ENCODE measurements at regions not wholly inside any gene's neighbourhood (a gene's known extent, or its start where the extent isn't known, plus 50 kb on each side); places are given as distances from the start of the nearest gene placed in this dataset.

- no peak for TF ChIP-seq ZNF274 (IDR thresholded peaks at IDR 0.05; ENCODE audit: low read depth, low read length)
These were observed 88.4 kb upstream of the GALNT15 start for GRCh38 chr3:16085884-16086608.

DNA sequence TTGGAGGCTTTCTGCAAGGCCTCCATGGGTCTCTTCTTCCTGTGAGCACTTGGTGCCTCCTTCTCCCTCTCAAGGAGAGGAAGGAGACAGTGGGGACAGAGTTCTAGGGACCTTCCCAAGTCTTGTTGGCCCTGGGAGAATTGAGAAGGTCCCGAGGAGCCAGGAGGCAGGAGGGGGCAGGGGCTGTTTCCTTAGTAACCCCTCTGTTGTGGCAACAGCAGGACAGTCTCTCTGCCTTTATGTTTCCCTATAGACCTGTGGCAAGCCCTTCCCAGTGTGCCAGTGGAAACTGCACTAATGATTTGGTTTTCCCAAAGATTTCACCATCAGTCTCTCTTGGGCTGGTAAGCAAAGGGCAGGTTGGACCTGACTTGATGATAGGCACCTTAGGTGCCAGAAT lies 87.8 kb upstream of the GALNT15 start:
- TF ChIP-seq ZNF274 (IDR thresholded peaks at IDR 0.05; ENCODE audit: low read depth, low read length) = no peak
- H3K4me3 ChIP-seq (ENCODE audit: low read length) = no peak overlapping the region

More at GRCh38 chr3:16085884-16086608, 88.4 kb upstream of the GALNT15 start:
- no peak overlapping the region for H3K4me3 ChIP-seq (ENCODE audit: low read length)

GRCh38 chr3:16088496-16088895 lies 86.0 kb upstream of the GALNT15 start:
- no peak overlapping the region for H3K4me3 ChIP-seq (ENCODE audit: low read length)
- TF ChIP-seq ZNF274 (IDR thresholded peaks at IDR 0.05; ENCODE audit: low read depth, low read length) = no peak

DNA sequence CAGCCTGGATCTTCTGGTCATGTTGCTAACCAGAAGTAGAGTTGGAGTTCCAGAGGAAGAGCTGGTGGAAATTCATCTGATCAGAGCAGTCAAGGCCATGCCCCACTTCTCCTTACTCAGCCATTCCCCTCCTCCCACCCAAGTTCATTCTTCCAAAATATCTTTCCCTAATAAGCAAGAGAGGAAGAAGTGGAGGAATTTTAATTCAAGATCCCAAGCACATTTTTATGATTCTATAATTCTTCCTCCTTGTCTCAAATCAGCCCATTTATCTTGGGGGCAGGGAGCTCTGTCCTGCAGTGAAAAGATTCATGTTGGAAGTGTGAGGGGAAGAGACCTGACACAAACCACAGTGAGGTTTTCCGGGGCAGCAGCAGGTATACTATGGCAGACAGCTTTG lies 85.0 kb upstream of the GALNT15 start:
- no peak for TF ChIP-seq ZNF274 (IDR thresholded peaks at IDR 0.05; ENCODE audit: low read depth, low read length)
- no peak overlapping the region for H3K4me3 ChIP-seq (ENCODE audit: low read length)

DNA sequence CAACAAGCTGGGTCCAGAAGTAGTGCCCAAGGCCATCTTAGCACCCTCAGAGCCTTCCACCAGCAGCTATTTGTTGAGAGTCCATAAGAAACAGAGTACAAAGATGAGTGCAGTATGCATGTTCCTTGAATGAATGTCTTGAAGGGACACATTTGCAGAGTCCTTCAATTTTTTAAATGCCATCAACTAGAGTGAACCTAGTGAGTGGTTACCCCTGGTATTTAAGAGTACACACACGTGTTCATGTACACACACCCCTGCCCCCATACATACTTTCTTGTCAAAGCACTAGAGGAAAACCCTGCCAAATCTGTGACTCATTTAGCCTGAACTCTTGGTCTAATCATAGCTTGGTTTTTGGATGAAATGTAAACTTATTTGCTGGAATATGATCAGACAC lies 84.5 kb upstream of the GALNT15 start:
- no peak overlapping the region for H3K4me3 ChIP-seq (ENCODE audit: low read length)
- TF ChIP-seq ZNF274 (IDR thresholded peaks at IDR 0.05; ENCODE audit: low read depth, low read length) = no peak

GRCh38 chr3:16090706-16091105 lies 83.8 kb upstream of the GALNT15 start:
- H3K4me3 ChIP-seq (ENCODE audit: low read length) = no peak overlapping the region
- TF ChIP-seq ZNF274 (IDR thresholded peaks at IDR 0.05; ENCODE audit: low read depth, low read length) = no peak

GRCh38 chr3:16092923-16093322 lies 81.6 kb upstream of the GALNT15 start:
- no peak overlapping the region for H3K4me3 ChIP-seq (ENCODE audit: low read length)
- TF ChIP-seq ZNF274 (IDR thresholded peaks at IDR 0.05; ENCODE audit: low read depth, low read length) = no peak

DNA sequence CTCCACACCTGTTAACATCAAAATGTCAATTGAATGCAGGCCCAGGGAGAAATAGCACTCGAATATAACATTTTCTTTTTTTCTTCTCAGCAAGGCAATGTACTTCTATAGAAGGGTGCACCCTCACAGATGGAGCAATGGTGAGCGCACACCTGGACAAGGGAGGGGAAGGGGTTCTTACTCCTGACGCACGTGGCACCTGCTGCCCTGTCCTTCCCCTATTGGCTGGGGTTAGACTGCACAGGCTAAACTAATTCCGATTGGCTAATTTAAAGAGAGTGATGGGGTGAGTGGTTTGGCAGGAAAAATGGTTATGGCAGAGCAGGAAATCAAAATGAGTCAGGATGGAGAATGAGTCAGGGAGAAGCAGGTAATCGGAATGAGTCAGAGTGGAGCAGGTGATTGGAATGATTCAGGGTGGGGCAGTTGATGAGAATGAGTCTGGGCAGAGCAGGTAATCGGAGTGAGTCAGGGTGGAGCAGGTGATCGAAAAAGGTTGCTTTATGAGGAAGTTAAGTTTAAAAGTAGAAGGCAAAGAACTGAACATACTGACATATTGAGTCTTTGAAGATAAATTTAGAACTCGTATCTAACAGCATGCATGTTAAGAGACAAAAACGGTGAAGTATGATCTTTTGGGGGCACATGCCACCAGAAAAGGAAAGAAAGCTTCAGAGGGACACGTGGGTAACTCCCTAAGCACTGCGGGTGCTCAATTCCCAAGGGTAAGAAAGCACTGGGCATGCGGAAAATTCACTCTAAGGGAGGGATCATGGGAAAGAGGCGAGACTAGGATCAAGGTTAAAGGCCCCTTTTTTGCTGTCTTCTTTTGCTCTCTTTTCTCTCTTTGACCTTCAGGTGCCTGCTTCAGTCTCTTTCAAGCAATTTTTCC lies 72.9 kb upstream of the GALNT15 start:
- TF ChIP-seq ZNF274 (IDR thresholded peaks at IDR 0.05; ENCODE audit: low read depth, low read length) = no peak
- H3K4me3 ChIP-seq (ENCODE audit: low read length) = no peak overlapping the region

DNA sequence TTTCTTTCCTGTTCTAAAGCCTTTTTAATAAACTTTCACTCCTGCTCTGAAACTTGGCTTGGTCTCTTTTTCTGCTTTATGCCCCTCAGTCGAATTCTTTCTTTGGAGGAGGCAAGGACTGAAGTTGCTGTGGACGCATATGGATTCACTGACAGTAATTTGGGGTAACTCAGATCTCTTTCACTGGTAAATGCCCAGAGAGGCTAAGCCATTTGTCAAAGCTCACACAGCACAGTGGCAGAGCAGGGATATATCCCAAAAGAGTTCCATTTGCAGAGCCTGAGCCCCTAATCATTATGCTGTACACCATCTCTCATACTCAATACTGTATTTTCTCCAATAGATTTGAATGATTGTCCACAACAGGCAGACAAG lies 72.3 kb upstream of the GALNT15 start:
- no peak for TF ChIP-seq ZNF274 (IDR thresholded peaks at IDR 0.05; ENCODE audit: low read depth, low read length)
- no peak overlapping the region for H3K4me3 ChIP-seq (ENCODE audit: low read length)

GRCh38 chr3:16102905-16103364 lies 71.5 kb upstream of the GALNT15 start:
- no peak for TF ChIP-seq ZNF274 (IDR thresholded peaks at IDR 0.05; ENCODE audit: low read depth, low read length)
- H3K4me3 ChIP-seq (ENCODE audit: low read length) = no peak overlapping the region

DNA sequence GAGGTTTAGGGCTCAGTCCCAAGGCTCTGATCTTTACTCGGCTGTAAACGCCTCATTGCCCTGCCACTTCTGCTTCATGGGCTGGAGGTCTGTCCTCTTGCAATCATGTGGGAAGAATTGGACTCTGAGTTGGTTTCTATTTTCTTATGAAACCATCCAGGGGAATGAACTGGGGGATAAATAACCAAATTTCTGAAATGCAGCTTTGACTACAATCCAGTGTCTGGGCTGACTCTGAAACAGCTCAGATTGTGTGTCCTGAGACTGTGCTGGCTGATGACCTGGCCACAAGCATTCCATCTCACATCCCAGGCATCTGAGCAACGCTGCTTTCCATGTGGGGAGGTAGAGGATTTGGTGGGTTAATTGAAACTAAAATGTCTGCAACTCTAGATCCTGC lies 71.0 kb upstream of the GALNT15 start:
- H3K4me3 ChIP-seq (ENCODE audit: low read length) = no peak overlapping the region

DNA sequence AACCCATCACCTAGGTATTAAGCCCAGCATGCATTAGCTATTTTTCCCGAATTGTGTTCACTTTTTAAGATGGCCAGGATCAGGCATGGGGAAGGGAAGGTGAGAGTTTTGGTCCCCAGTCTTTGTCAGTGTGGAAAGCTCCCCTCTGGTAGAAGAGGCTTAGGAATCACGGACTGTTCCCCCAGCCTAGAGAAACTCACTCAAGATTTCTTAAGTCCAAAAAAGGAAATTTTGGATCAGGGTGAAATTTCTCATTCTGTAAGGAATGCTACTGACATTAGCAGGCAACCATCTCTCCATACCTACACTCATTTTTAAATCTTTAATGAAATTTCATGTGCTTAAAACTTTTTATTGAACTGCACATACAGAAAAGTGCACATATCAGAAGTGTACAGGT lies 70.3 kb upstream of the GALNT15 start:
- no peak overlapping the region for H3K4me3 ChIP-seq (ENCODE audit: low read length)
- TF ChIP-seq ZNF274 (IDR thresholded peaks at IDR 0.05; ENCODE audit: low read depth, low read length) = no peak

More for the DNA sequence above, 71.0 kb upstream of the GALNT15 start:
- no peak for TF ChIP-seq ZNF274 (IDR thresholded peaks at IDR 0.05; ENCODE audit: low read depth, low read length)

DNA sequence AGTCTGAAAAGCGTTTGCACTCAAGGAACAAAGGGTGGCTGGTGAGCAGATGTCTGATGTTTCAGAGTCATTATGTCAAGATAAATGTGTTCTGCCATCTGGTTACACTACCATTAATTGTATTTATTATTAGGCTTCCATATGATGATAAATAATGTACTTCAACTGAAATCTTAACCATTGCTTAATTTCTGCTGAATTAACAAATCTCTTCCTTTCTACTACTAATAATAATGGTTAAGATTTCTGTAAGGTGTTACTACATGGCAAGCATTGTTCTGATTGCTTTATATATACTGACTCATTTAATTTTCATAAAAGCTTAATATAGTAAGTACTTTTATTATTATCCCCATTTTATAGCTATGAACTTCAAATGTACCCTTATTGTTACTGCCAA lies 68.4 kb upstream of the GALNT15 start:
- H3K4me3 ChIP-seq (ENCODE audit: low read length) = no peak overlapping the region
- TF ChIP-seq ZNF274 (IDR thresholded peaks at IDR 0.05; ENCODE audit: low read depth, low read length) = no peak

- TF ChIP-seq ZNF274 (IDR thresholded peaks at IDR 0.05; ENCODE audit: low read depth, low read length) = no peak
These were observed 66.1 kb upstream of the GALNT15 start for GRCh38 chr3:16108424-16108823.

GRCh38 chr3:16109929-16110328 lies 64.6 kb upstream of the GALNT15 start:
- no peak overlapping the region for H3K4me3 ChIP-seq (ENCODE audit: low read length)
- TF ChIP-seq ZNF274 (IDR thresholded peaks at IDR 0.05; ENCODE audit: low read depth, low read length) = no peak

More at GRCh38 chr3:16108424-16108823, 66.1 kb upstream of the GALNT15 start:
- no peak overlapping the region for H3K4me3 ChIP-seq (ENCODE audit: low read length)

Measured in GM08714 (cell line).